GM12892 (cell line): ENCODE measurements at regions not wholly inside any gene's neighbourhood (a gene's known extent, or its start where the extent isn't known, plus 50 kb on each side); places are given as distances from the start of the nearest gene placed in this dataset.

Experiments used
- POLR2A ChIP-seq: IDR thresholded peaks from 2 replicates; pipeline ENCODE4 v1.6.1; 2011; ENCODE audit warnings: low read depth, low read length, control low read depth
- POLR2AphosphoS5 ChIP-seq: IDR thresholded peaks from 2 replicates; pipeline ENCODE4 v1.6.1; 2011; ENCODE audit warnings: low read depth, low read length, control low read depth
- TAF1 ChIP-seq: IDR thresholded peaks from 2 replicates; pipeline ENCODE4 v1.6.1; 2011; ENCODE audit warnings: low read depth, mild to moderate bottlenecking, control low read depth, low read length, borderline replicate concordance

- no peak for TF ChIP-seq POLR2A
- TF ChIP-seq POLR2AphosphoS5: no peak
- TF ChIP-seq TAF1: no peak
Observed at GRCh38 chr20:60789399-60789798, 462.7 kb upstream of the CDH4 start.
